GM23338 (cell line): ENCODE measurements at regions not wholly inside any gene's neighbourhood (a gene's known extent, or its start where the extent isn't known, plus 50 kb on each side); places are given as distances from the start of the nearest gene placed in this dataset.

ENCODE experiments used
- CREB1 ChIP-seq: fragments of 250-450 bp; sonication (Bioruptor Pico); IDR thresholded peaks from 2 replicates; pipeline ENCODE4 v1.5.0; 2020; ENCODE audit warnings: low read depth, mild to moderate bottlenecking, moderate library complexity
- CTCF ChIP-seq, 2 experiments: fragments of 200-600 bp in 1 of 2; sonication (generic) in 1 of 2; conservative IDR thresholded peaks; 2 replicates each; pipeline versions ENCODE4 v1.5.1 to v1.6.1; 2016 to 2017; ENCODE audit warnings: antibody characterized with exemption in 2 of 2, low read depth in 2 of 2, mild to moderate bottlenecking in 2 of 2, moderate library complexity in 1 of 2
- EZH2 ChIP-seq: fragments of 200-600 bp; sonication (generic); IDR thresholded peaks from one replicate; pipeline ENCODE4 v1.8.0; 2017; ENCODE audit warnings: antibody characterized with exemption, mild to moderate bottlenecking, low read depth; ENCODE audit not compliant: unreplicated experiment
- EZH2phosphoT487 ChIP-seq: fragments of 200-600 bp; sonication (generic); IDR thresholded peaks from one replicate; pipeline ENCODE4 v1.8.1; 2018; ENCODE audit warnings: antibody characterized with exemption; ENCODE audit not compliant: unreplicated experiment
- JUNB ChIP-seq: IDR thresholded peaks from one replicate; pipeline ENCODE4 v1.6.1; 2016; ENCODE audit warnings: antibody characterized with exemption; ENCODE audit not compliant: unreplicated experiment
- NANOG ChIP-seq: IDR thresholded peaks from 2 replicates; pipeline ENCODE4 v1.6.1; 2016; ENCODE audit warnings: antibody characterized with exemption, borderline replicate concordance
- POLR2AphosphoS5 ChIP-seq: IDR thresholded peaks from 2 replicates; pipeline ENCODE4 v1.6.1; 2016; ENCODE audit warnings: antibody characterized with exemption, low read depth
- REST ChIP-seq: IDR thresholded peaks from one replicate; pipeline ENCODE4 v1.6.1; 2018; ENCODE audit warnings: antibody characterized with exemption; ENCODE audit not compliant: unreplicated experiment
- TF ChIP-seq, protein P1 (sequence below): IDR thresholded peaks from 2 replicates; pipeline ENCODE4 v1.6.1; 2016; ENCODE audit warnings: antibody characterized with exemption

- TF ChIP-seq CTCF (conservative IDR thresholded peaks at IDR 0.05; ENCODE audit: low read depth in 2 of 2) (no peak), POLR2AphosphoS5 (no peak), EZH2 (no peak), EZH2phosphoT487 (no peak), REST (no peak), CREB1 (CRISPR knock-in tag) (no peak), JUNB (no peak), NANOG (no peak)
- TF ChIP-seq, protein P1, sequence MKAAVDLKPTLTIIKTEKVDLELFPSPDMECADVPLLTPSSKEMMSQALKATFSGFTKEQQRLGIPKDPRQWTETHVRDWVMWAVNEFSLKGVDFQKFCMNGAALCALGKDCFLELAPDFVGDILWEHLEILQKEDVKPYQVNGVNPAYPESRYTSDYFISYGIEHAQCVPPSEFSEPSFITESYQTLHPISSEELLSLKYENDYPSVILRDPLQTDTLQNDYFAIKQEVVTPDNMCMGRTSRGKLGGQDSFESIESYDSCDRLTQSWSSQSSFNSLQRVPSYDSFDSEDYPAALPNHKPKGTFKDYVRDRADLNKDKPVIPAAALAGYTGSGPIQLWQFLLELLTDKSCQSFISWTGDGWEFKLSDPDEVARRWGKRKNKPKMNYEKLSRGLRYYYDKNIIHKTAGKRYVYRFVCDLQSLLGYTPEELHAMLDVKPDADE, result no peak
Measured at GRCh38 chr3:191966556-191966955, 505.6 kb downstream of the PYDC2 start.
